Stimulated activated effector memory CD8-positive, alpha-beta T cell treated with anti-CD3 and anti-CD28 coated beads, Interleukin-12 subunit alpha, Interleukin-12 subunit beta, amount 100 ng/mL, for 72 hours (primary cell): ENCODE measurements at regions not wholly inside any gene's neighbourhood (a gene's known extent, or its start where the extent isn't known, plus 50 kb on each side); places are given as distances from the start of the nearest gene placed in this dataset.
"Not testable (repeated sequence)": the region's sequence is repeated elsewhere in the genome, so short reads cannot be mapped to it uniquely, and the experiment has no call there.

Experiments
- ATAC-seq: fragments of 150-1000 bp; cut with Tn5 transposase; 2 replicates; pipeline ENCODE4 v1.10.0; 2021
- DNase-seq, 2 donors: peaks; one replicate each; pipeline ENCODE4 v3.0.0; 2021 to 2022; ENCODE audit warnings: low spot score in 2 of 2
- H3K27ac Mint-ChIP-seq: one replicate; pipeline ENCODE4 v1.8.0; 2022; ENCODE audit warnings: mild to moderate bottlenecking, mixed read lengths
- H3K36me3 Mint-ChIP-seq: one replicate; pipeline ENCODE4 v1.8.0; 2022; ENCODE audit warnings: mild to moderate bottlenecking, mixed read lengths
- H3K4me1 Mint-ChIP-seq: one replicate; pipeline ENCODE4 v1.8.0; 2022; ENCODE audit warnings: mixed read lengths
- H3K4me3 Mint-ChIP-seq: one replicate; pipeline ENCODE4 v1.8.0; 2022; ENCODE audit warnings: mild to moderate bottlenecking, mixed read lengths
- H3K9me3 Mint-ChIP-seq: one replicate; pipeline ENCODE4 v1.8.0; 2022; ENCODE audit warnings: mixed read lengths

DNA sequence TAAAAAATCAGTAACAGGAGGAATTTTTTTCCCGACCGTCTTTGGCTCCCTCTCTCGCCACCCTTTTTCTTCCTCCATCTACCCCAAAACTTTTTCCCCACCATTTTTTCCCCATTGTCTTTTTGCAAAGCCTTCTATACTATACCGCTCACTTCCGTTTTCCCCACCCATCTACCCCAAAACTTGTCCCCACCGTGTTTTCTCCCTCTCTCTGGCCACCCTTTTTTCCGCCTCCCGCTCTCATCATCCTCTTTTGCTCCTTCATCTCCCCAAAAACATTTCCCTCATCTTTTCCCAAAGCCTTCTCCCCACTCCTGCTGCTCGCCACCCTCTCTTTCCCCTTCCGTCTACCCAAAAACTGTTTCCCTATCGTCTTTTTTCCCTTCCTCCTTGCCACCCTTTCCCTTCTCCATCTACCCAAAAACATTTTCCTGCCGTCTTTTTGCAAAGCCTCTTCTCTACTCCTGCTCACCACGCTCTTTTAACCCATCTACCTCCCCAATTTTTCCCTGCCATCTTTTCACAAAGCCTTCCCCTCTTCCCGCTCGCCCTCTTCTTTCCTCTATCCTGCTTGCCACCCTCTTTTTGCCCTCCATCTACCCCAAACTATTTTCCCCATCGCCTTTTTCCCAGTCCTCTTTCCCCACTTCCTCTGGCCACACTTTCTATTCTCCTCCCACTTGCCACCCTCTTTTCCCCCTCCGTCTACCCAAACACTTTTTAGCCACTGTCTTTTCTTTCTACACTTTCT, 109.4 kb upstream of the TPTE start:
- H3K9me3 Mint-ChIP-seq, H3K36me3 Mint-ChIP-seq, H3K4me3 Mint-ChIP-seq, H3K4me1 Mint-ChIP-seq, H3K27ac Mint-ChIP-seq, DNase-seq, ATAC-seq: not testable (repeated sequence)

DNA sequence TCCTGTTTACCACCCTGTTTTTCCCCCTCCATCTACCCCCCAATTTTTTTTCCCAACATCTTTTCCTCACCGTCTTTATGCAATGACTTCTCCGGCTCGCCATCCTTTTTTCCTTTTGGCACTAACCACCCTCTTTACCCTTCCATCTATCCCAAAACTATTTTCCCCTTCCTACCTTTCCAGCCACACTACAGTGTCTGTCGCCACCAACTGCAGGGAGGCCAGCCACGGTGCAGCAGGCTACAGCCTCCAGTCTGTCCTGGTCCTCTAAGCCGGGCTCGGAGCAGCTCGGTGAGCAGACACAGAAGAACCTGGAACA, 108.5 kb upstream of the TPTE start:
- ATAC-seq, H3K4me3 Mint-ChIP-seq: not testable (repeated sequence)

DNA sequence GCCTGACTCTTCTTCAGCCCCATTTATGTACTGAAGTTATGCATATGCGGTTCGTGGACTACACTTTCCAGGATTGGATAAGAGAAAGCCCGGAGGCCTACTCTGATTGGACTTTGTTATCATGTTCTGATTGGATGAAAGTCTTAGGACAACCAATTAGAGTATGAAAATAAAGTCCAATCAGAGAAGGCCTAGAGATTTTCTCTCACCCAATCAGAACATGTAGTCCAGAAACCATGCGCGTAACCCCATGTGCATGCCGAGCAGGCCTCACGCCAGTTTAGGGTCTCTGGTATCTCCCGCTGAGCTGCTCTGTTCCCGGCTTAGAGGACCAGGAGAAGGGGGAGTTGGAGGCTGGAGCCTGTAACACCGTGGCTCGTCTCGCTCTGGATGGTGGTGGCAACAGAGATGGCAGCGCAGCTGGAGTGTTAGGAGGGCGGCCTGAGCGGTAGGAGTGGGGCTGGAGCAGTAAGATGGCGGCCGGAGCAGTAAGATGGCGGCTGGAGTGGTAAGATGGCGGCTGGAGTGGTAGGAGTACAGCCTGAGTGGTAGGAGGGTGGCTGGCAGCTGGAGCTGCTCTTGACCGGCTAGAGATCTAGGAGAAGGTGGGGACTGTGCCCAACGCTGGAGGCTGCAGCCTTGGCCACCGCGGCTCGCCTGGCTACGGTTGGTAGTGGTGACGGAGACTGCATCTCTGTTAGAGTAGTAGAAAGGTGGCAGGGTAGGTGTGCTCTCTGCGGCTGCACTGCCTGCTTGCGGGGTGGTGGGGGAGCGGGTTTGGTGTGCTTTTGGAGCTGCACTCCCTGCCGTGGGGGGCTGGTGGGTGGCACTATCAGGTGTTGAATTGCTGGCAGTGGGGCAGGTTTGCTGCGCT, 107.9 kb upstream of the TPTE start:
- ATAC-seq, H3K27ac Mint-ChIP-seq, H3K9me3 Mint-ChIP-seq: not testable (repeated sequence)

More for the DNA sequence above, 108.5 kb upstream of the TPTE start:
- DNase-seq, H3K36me3 Mint-ChIP-seq, H3K27ac Mint-ChIP-seq, H3K9me3 Mint-ChIP-seq, H3K4me1 Mint-ChIP-seq: not testable (repeated sequence)

DNA sequence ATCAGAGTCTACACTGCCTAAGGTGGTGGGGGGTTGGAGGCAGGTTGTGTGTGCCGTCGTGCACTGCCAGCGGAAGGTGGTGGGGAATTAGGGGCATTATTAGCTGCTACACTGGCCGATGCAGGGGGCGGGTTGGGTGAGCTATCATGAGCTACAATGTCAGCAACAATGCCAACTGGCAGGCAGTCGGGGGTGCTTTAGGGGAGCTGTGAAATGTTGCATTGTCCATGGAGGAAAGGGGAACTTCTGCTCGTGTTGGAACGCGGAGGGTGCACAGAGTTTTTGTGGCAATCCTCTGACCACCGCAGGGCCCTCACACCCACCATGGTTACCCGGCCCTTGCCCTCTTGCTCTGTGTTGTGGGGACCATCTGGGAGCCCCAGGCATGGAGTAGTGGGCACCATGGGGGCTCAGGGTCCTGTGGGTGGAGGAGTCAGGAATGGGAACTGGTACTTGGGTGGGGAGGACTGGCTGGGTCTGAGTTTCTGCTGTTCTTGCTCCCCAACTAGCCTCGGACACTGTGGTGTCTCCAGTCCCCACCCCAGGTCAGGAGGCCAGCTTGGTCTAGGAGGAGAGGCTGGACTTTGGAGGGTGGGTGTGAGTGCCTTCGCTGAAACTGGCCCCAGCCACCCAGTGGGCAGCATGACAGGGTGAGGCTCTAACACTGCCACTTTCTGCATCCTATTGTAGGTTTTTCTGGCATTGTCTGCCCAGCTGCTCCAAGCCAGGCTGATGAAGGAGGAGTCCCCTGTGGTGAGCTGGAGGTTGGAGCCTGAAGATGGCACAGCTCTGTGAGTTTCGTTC, 107.1 kb upstream of the TPTE start:
- not testable (repeated sequence) for H3K4me3 Mint-ChIP-seq, DNase-seq, H3K27ac Mint-ChIP-seq, H3K4me1 Mint-ChIP-seq, H3K9me3 Mint-ChIP-seq, ATAC-seq, H3K36me3 Mint-ChIP-seq

More for the DNA sequence above, 107.9 kb upstream of the TPTE start:
- H3K4me1 Mint-ChIP-seq, H3K4me3 Mint-ChIP-seq, H3K36me3 Mint-ChIP-seq, DNase-seq: not testable (repeated sequence)

DNA sequence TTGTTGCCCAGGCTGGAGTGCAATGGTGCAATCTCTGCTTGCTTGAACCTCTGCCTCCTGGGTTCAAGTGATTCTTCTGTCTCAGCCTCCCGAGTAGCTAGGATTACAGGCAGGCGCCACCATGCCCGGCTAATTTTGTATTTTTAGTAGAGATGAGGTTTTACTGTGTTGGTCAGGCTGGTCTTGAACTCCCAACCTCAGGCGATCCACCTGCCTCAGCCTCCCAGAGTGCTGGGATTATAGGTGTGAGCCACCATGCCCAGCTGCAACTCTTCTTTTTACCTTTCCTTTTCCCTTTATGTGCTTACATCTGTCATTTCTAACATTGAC, 106.5 kb upstream of the TPTE start:
- not testable (repeated sequence) for H3K36me3 Mint-ChIP-seq, H3K27ac Mint-ChIP-seq, H3K4me3 Mint-ChIP-seq, H3K4me1 Mint-ChIP-seq, DNase-seq, H3K9me3 Mint-ChIP-seq, ATAC-seq

DNA sequence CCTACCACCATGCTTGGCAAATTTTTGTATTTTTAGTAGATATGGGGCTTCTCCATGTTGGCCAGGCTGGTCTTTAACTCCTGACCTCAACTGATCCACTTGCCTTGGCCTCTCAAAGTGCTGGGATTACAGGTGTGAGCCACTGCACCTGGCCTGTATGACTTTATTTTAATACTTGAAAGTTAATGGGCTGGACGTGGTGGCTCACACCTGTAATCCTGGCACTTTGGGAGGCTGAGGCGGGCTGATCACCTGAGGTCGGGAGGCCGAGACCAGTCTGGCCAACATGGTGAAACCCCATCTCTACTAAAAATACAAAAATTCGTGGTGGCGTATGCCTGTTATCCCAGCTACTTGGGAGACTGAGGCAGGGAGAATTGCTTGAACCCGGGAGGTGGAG, 105.9 kb upstream of the TPTE start:
- not testable (repeated sequence) for H3K36me3 Mint-ChIP-seq, H3K27ac Mint-ChIP-seq, DNase-seq, H3K4me3 Mint-ChIP-seq, H3K9me3 Mint-ChIP-seq, H3K4me1 Mint-ChIP-seq
- ATAC-seq, result peak; percentile 23

DNA sequence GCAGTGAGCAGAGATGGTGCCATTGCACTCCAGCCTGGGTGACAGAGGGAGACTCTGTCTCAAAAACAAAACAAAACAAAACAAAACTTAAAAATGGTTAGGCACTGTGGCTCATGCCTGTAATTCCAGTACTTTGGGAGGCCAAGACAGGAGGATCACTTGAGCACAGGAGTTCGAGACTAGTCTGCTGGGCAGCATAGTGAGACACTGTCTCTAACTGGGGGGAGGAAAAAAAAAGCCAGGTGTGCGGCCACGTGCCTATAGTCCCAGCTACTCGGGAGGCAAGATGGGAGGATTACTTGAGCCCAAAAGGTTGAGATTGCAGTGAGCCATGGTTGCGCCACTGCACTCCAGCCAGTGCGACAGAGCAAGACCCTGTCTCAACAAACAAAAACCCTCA, 105.5 kb upstream of the TPTE start:
- H3K4me1 Mint-ChIP-seq, H3K36me3 Mint-ChIP-seq, H3K4me3 Mint-ChIP-seq, DNase-seq, H3K9me3 Mint-ChIP-seq, H3K27ac Mint-ChIP-seq: not testable (repeated sequence)
- peak; percentile 29 for ATAC-seq

DNA sequence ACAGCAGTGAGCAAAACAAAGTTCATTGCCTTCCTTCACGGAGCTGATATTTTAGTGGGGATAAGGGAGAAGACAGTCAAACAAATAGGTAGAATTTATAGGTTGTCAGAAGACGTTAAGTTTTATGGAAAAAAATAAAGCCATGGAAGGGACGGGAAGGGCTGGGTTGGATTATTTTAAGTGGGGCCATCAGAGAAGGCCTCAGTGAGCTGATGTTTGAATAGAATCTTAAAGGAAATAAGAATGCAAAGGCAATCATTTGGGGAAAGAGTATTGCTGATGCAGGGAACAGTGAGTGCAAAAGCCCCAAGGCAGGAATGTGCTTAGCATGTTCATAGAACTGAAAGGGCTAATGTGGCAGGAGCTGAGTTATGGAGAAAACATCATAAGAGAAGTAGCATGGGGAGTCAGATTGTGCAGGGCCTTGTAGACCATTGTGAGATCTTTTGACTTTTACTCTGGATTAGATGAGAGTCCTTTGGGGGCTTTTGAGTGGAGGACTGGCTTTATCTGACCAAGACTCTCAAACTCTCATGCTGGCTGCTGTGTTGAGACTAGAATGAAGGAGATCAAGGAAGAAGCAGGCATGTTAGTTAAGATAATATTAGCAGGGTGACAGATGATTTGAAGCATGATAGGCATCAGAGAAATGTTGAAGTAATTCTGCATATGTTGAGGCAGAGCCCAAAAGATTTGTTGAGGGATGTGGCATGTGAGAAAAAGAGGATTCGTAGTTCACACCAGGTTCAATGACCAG, 104.5 kb upstream of the TPTE start:
- not testable (repeated sequence) for H3K4me1 Mint-ChIP-seq, H3K4me3 Mint-ChIP-seq, H3K9me3 Mint-ChIP-seq, H3K27ac Mint-ChIP-seq, DNase-seq, H3K36me3 Mint-ChIP-seq
- ATAC-seq, result peak; percentile 26

DNA sequence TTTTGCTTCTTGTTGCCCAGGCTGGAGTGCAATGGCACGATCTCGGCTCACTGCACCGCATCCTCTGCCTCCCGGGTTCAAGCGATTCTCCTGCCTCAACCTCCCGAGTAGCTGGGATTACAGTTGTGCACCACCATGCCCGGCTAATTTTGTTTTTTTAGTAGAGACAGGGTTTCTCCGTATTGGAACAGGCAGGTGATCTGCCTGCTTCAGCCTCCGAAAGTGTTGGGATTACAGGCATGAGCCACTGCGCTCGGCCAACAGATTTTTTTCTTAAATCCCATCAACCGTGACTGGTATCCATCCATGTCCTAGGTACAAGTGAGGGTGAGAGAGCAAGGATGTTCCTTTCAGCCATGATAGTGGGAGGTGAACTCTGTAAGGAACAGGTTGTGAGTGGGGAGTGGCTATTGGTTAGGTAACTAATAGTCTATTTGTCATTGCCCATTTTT, 103.8 kb upstream of the TPTE start:
- not testable (repeated sequence) for H3K4me1 Mint-ChIP-seq, H3K4me3 Mint-ChIP-seq, H3K9me3 Mint-ChIP-seq, DNase-seq, H3K36me3 Mint-ChIP-seq, H3K27ac Mint-ChIP-seq
- peak; percentile 3 for ATAC-seq

DNA sequence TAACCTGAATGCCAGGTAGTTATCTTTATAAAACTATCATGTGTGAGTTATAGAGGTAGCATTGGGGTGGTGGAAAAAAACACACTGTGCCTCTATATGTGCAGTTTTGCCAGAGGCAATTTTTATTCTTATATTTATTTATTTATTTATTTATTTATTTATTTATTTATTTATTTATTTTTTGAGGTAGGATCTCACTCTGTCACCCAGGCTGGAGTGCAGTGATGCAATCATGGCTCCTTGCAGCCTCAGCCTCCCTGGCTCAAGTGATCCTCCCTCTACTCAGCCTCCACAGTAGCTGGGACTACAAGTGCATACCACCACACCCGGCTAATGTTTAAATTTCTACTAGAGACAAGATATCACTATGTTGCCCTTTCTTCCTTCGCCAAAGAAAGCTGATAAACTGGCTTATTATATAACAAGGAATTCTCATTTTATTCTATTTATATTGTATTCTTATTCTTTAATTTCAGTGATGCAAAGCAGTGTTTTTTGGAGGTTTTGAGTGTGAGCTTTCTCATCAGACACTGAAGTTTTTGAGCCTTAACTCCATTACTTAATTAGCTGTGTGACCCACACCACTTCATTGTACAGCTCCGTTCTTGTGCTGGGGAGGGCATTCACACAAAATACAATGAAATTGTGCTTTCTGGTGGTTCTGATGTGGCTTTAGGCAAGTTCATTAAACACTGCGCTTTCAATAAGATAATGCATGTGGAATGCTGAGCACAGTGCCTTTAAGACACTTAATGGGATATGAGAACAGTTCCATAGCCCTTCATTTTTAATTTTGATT, 102.9 kb upstream of the TPTE start:
- not testable (repeated sequence) for H3K27ac Mint-ChIP-seq, H3K36me3 Mint-ChIP-seq, DNase-seq, H3K9me3 Mint-ChIP-seq, H3K4me1 Mint-ChIP-seq, ATAC-seq, H3K4me3 Mint-ChIP-seq

DNA sequence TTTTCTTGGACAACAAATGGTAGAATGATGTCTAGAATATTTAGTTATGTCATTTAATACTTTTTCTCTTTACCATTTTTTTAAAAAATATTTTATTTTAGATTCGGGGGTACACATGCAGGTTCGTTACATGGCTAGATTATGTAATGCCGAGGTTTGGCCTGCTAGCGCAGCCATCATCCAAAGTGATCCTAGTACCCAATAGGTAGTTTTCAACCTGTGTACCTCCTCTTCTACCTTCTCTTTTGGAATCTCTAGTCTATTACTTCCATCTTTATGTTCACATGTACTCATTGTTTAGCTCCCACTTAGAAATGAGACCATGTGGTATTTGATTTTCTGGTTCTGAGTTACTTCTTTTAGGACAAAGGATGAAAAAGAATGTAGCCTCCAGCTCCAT, 100.2 kb upstream of the TPTE start:
- not testable (repeated sequence) for H3K4me1 Mint-ChIP-seq, H3K27ac Mint-ChIP-seq, H3K4me3 Mint-ChIP-seq, H3K9me3 Mint-ChIP-seq, H3K36me3 Mint-ChIP-seq, ATAC-seq, DNase-seq

DNA sequence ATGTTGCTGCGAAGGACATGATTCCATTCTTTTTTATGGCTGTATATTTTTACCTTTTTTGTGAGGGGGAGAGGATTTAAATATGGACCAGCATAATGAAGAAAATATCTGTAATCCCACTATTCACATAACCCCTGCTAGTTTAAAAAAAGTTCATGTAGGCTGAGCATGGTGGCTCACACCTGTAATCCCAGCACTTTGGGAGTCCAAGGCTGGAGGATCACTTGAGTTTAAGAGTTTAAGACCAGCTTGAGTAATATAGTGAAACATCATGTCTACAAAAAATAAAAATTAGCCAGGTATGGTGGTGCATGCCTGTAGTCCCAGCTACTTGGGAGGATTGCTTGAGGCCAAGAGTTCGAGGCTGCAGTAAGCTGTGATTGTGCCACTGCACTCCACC, 99.8 kb upstream of the TPTE start:
- not testable (repeated sequence) for H3K4me3 Mint-ChIP-seq, H3K9me3 Mint-ChIP-seq, H3K27ac Mint-ChIP-seq, DNase-seq, H3K36me3 Mint-ChIP-seq, ATAC-seq, H3K4me1 Mint-ChIP-seq

DNA sequence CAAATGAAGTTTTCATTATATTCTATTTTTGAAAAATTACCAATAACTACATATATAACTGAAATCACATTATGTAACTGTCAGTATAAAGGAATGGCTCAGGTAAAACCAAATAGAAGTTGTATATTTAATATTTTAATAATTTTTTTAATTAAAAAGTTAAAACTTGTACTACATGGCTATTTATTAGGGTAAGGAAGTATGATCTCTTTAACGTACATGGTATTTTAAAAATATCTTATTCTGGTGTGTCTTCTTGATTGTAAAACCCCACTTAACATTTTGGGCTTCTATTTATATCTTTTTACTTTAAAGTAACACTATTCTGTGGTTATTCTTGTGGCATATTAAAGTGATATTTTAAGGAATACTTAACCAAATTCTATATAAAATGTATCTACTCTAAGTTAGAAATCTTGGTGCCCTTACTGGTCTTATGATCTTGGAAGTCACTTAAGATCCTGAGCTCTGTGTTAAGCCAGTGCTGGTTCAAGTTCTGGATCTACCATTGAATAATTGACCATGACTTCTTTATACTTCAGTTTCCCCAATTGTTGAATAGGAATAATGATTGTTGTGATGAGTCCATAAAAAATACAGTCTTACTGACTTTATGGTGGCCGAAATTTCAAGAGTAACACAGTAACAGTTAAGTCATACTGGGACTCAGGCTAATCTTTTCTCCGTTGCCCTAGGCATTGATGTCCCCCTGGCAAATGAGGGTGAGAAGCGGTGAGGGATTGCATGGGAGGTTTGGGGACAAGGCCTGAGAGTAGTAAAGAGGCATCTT, 97.1 kb upstream of the TPTE start:
- H3K4me3 Mint-ChIP-seq, H3K4me1 Mint-ChIP-seq, H3K27ac Mint-ChIP-seq, H3K9me3 Mint-ChIP-seq, H3K36me3 Mint-ChIP-seq, DNase-seq: not testable (repeated sequence)
- ATAC-seq, result peak; percentile 17

DNA sequence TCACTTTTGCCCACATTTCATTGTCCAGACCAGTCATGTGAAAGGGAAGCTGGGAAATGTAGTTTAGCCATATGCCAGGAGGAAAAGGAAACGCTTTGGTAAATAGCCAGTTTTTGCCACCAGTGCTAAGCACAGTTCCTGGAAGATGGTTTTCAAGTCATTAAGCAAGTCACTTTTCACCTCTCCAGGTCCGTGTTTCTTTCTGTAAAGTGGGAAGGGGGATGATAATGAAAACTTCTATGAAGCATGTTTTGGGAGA, 96.6 kb upstream of the TPTE start:
- not testable (repeated sequence) for H3K9me3 Mint-ChIP-seq, ATAC-seq, H3K4me1 Mint-ChIP-seq, DNase-seq, H3K27ac Mint-ChIP-seq, H3K4me3 Mint-ChIP-seq, H3K36me3 Mint-ChIP-seq
